Activated CD8-positive, alpha-beta memory T cell treated with anti-CD3 and anti-CD28 coated beads, Interleukin-2, amount 10 ng/mL, durations not matched to agents 7 days and 5 days (primary cell): ENCODE measurements at regions not wholly inside any gene's neighbourhood (a gene's known extent, or its start where the extent isn't known, plus 50 kb on each side); places are given as distances from the start of the nearest gene placed in this dataset.
"Not testable (repeated sequence)": the region's sequence is repeated elsewhere in the genome, so short reads cannot be mapped to it uniquely, and the experiment has no call there.

Source experiments
- ATAC-seq: fragments of 150-1000 bp; cut with Tn5 transposase; one replicate; pipeline ENCODE4 v1.10.0; 2021; ENCODE audit warnings: moderate library complexity
- CTCF ChIA-PET: fragments of 350-600 bp; sonication (Branson Sonifier 250); formaldehyde crosslinking; loops from one replicate; lab custom pipeline; 2021; ENCODE audit warnings: antibody characterized with exemption; lab: Charles Lee
- DNase-seq: peaks from one replicate; pipeline ENCODE4 v3.0.0-alpha.2; 2020
- H3K27ac Mint-ChIP-seq: one replicate; pipeline ENCODE4 v1.8.0; 2021; ENCODE audit warnings: mild to moderate bottlenecking, mixed read lengths
- H3K27me3 Mint-ChIP-seq: one replicate; pipeline ENCODE4 v1.8.0; 2021; ENCODE audit warnings: mixed read lengths
- H3K36me3 Mint-ChIP-seq: one replicate; pipeline ENCODE4 v1.8.0; 2021; ENCODE audit warnings: mild to moderate bottlenecking, mixed read lengths
- H3K4me1 Mint-ChIP-seq: one replicate; pipeline ENCODE4 v1.8.0; 2021; ENCODE audit warnings: mixed read lengths
- H3K4me3 Mint-ChIP-seq: one replicate; pipeline ENCODE4 v1.8.0; 2021; ENCODE audit warnings: mild to moderate bottlenecking, moderate library complexity, mixed read lengths
- H3K9me3 Mint-ChIP-seq: one replicate; pipeline ENCODE4 v1.8.0; 2022; ENCODE audit warnings: low read depth, mixed read lengths

DNA sequence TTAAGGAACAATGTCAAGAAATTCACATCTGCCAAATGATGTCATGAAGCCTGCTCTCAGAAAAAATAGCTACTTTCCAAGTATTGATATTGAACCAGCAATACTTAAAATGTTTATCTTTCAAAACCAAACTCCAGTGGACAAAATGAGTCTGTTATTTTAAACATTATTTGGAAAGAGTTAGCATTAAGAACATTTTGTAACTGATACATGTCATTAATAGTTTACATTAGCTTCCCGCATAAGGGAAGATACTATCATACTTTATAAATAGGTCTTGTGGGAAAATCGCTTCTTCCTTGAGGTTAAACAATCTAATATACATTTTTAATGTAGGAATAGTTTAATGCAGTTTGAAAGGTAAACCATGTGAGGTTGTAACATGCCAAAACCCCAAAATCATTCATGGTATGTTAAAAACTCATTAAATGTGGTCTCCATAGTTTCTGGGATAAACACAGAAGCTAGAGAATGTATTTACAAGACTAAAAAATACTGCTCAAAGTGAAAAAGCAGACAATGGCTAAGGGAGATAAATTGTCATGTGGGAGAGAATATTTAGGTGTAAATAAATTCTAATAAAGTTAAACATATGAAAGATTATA lies 73.4 kb upstream of the ATP2B1 start:
- no peak for DNase-seq
- Mint-ChIP-seq H3K27me3 (no peaks in the 10 kb centered on the region), H3K9me3 (peaks cover 4% of the 10 kb centered on the region), H3K27ac (no peak overlapping the region), H3K4me1 (no peaks in the 10 kb centered on the region), H3K36me3 (peaks cover 7% of the 10 kb centered on the region), H3K4me3 (no peak overlapping the region)
- ATAC-seq = no peak
- CTCF ChIA-PET = no interaction called here

DNA sequence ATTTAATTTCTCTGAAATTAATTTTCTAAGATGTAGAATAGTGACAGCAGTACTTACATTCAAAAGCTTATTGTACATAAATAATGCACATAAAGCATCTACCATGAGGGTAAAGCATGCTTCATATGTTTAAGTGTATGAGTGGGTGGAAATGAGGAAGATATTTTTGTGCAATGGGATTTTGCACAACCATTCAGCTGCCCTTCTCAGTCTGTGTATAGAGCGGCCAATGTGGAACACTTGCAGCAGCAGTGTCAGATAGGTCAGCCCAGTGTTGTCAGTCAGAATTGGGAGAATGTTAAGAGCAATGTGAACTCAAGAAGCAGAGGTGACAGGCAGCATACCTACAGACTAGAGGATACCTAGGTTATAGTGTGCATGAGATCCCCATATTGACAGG lies 72.5 kb upstream of the ATP2B1 start:
- ATAC-seq (no peak), DNase-seq (no peak)
- Mint-ChIP-seq H3K36me3 (peaks cover 7% of the 10 kb centered on the region), H3K4me3 (no peak overlapping the region), H3K9me3 (peaks cover 4% of the 10 kb centered on the region), H3K27me3 (no peaks in the 10 kb centered on the region), H3K4me1 (no peaks in the 10 kb centered on the region), H3K27ac (no peak overlapping the region)
- CTCF ChIA-PET = no interaction called here

DNA sequence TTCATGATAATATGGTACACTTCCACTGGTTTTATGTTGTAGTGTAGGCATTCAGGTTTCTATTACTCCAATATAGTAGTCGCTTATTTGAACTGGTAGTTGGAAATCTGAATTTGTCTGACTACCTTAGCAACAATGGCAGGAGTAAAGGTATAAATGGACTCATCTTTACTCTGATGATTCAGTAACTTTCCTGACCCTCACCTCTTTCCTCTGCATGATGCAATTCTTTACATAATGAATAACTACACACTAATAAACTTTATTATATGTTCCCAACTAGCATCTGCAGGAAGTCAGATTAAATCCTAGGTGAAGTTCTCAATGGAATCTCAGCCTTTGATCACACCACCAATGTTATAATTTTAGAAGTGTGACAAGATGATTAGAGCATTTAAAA lies 70.5 kb upstream of the ATP2B1 start:
- H3K9me3 Mint-ChIP-seq = no peaks in the 10 kb centered on the region
- CTCF ChIA-PET = no interaction called here

DNA sequence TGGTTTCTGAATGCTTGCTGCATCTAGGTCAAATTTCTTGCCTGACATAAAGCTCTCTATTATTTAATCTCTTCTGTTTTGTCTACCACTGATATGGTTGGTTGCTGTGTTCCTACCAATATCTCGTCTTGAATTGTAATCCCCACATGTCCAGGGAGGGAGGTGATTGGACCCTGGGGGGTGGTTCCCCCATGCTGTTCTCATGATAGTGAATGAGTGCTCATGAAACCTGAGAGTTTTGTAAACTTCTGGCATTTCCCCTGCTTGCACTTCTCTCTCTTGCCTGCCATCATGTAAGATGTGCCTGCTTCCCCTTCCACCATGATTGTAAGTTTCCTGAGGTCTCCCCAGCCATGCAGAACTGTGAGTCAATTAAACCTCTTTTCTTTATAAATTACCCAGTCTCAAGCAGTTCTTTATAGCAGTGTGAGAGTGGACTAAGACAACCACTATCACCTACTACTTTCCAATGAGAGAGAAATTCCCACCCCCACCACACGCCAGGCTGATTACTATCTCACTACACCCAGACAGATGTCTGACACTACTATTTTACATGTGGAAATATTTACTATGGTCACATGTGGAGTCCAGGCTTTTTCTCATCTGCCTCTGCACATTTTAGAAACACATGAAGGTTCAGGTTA lies 69.2 kb upstream of the ATP2B1 start:
- CTCF ChIA-PET = no interaction called here
- H3K27me3 Mint-ChIP-seq = no peaks in the 10 kb centered on the region

More for the DNA sequence above, 70.5 kb upstream of the ATP2B1 start:
- Mint-ChIP-seq H3K27me3 (no peaks in the 10 kb centered on the region), H3K4me1 (no peaks in the 10 kb centered on the region), H3K27ac (no peak overlapping the region), H3K36me3 (no peaks in the 10 kb centered on the region), H3K4me3 (no peak overlapping the region)
- ATAC-seq (no peak), DNase-seq (no peak)

DNA sequence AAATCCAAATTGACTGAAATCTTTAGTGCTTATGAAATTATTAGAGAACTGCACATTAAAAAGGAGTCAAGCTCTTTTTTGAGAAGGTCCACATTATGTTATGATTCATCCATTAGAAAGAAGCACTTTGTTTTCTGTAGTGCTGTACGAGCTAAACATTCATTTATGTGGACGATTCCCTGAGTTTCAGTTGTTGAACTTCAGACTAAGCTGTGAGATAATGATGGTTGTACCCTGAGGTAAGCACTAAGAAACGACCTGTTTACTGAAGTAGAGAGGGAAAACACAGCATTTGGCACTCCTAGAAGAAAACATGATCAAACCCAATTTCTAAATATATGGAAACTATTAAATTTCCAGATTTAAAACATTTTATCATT lies 67.3 kb upstream of the ATP2B1 start:
- CTCF ChIA-PET = no interaction called here
- no peak overlapping the region for H3K27ac Mint-ChIP-seq
- ATAC-seq (no peak), DNase-seq (no peak)
- H3K9me3 Mint-ChIP-seq = peaks cover 2% of the 10 kb centered on the region
- no peaks in the 10 kb centered on the region for H3K4me1 Mint-ChIP-seq
- no peaks in the 10 kb centered on the region for H3K36me3 Mint-ChIP-seq
- no peaks in the 10 kb centered on the region for H3K27me3 Mint-ChIP-seq
- H3K4me3 Mint-ChIP-seq = no peak overlapping the region

More for the DNA sequence above, 69.2 kb upstream of the ATP2B1 start:
- Mint-ChIP-seq H3K4me1 (no peaks in the 10 kb centered on the region), H3K9me3 (peaks cover 2% of the 10 kb centered on the region), H3K27ac (no peak overlapping the region), H3K36me3 (no peaks in the 10 kb centered on the region), H3K4me3 (no peak overlapping the region)
- DNase-seq = no peak
- ATAC-seq = no peak

DNA sequence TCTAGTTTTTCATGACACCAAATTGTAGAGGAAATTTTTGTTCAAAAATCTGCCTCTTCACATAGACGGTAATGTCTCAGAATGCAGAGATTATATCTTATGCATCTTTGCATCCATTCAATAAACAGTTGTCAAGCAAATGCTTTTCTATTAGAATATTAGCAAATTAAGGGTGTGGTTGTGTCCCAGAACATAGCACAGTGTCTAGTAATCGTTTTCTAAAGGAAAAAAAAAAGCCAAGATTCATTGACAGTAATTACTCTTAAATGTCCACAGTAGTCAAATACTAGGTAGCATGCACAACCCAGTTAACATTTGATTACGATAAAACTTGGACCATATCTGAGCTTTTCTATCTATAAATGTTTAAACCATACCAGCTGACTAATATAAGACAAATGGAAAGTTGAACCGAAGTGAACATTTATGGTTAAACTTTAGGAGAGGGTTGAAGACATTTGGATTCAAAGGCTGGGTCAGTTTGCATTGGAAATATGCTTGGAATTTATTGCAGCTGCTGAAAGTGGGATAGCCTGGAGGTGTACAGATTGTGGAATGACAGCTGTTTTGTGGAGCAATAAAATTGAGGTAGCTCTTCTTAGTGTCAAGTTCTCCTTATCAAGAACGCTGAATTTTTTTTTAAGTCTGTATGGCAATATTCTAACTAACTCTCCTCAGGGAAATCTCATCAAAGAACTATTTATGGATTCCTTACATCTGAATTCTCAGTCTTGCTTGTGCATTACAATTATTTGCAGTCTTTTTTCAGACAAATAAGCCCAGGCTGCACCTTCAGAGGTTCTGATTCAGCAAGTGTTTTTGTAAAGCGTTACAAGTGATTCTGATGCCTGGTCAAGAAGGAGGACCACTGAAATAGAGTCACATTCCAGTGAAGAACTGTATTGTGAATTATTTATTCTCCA lies 66.7 kb upstream of the ATP2B1 start:
- ATAC-seq = no peak
- H3K36me3 Mint-ChIP-seq = no peaks in the 10 kb centered on the region
- CTCF ChIA-PET = no interaction called here
- DNase-seq = no peak
- H3K9me3 Mint-ChIP-seq = peaks cover 2% of the 10 kb centered on the region
- no peak overlapping the region for H3K27ac Mint-ChIP-seq
- H3K27me3 Mint-ChIP-seq = no peaks in the 10 kb centered on the region
- no peaks in the 10 kb centered on the region for H3K4me1 Mint-ChIP-seq
- H3K4me3 Mint-ChIP-seq = no peak overlapping the region

DNA sequence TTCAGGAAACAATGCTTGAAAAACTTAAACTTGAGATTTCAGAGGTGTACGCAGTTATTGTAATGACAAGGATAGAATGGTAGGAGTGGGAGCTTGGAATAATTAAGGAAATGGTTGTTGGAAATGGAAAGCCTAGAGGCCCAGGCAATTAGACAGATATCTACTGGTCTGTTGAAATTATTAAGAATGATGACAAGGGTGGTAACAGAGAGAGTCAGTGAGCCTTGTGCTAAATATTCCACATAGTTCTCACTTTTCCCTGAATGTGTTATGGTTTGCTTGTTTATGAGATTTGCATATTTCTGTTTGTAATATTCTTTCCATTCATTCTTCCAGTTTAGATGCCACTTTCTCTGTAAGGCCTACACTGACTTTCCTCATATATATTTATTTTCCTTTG lies 66.0 kb upstream of the ATP2B1 start:
- no peaks in the 10 kb centered on the region for H3K27me3 Mint-ChIP-seq
- no peaks in the 10 kb centered on the region for H3K4me1 Mint-ChIP-seq
- no peak overlapping the region for H3K4me3 Mint-ChIP-seq
- DNase-seq = no peak
- peaks cover 2% of the 10 kb centered on the region for H3K9me3 Mint-ChIP-seq
- no peaks in the 10 kb centered on the region for H3K36me3 Mint-ChIP-seq
- CTCF ChIA-PET = no interaction called here
- no peak overlapping the region for H3K27ac Mint-ChIP-seq
- ATAC-seq = no peak

DNA sequence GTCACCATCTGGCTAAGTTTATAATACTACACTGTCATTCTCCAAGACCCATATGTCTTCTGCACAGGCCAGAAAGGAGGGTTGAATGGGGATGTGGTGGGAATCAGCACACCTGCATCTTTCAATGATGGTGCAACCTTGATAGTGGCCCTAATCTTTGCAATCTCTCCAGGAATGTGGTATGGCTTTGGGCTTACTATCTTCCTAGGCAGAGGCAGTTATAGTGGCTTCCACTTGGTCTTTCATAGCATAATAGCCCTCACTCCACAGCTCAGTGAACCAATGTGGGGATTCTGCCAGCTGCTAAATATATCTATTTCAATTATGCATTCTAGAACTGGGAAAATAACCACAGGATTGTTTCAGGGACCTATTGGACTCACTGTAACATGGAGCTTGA lies 61.8 kb upstream of the ATP2B1 start:
- H3K4me3 Mint-ChIP-seq = no peak overlapping the region
- ATAC-seq = no peak
- peaks cover 6% of the 10 kb centered on the region for H3K4me1 Mint-ChIP-seq
- CTCF ChIA-PET = no interaction called here
- DNase-seq = no peak
- H3K9me3 Mint-ChIP-seq = peaks cover 2% of the 10 kb centered on the region
- H3K36me3 Mint-ChIP-seq = no peaks in the 10 kb centered on the region
- no peaks in the 10 kb centered on the region for H3K27me3 Mint-ChIP-seq
- H3K27ac Mint-ChIP-seq = no peak overlapping the region

DNA sequence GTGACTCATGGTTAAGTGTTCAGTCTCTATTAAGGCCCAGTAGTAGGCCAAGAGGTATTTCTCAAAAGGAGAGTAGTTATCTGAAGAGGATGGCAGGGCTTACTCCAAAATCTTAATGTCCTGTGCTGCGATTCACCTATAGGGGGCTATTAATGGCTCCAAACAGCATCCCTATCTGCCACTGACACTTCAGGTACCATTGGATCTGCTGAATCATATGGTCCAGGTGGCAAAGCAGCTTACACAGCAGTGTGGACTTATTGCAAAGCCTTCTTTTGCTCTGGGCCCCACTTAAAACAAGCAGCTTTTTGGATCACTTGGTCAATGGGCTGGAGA lies 60.8 kb upstream of the ATP2B1 start:
- CTCF ChIA-PET = no interaction called here
- H3K27me3 Mint-ChIP-seq = no peaks in the 10 kb centered on the region
- peaks cover 10% of the 10 kb centered on the region for H3K4me1 Mint-ChIP-seq
- H3K4me3 Mint-ChIP-seq = no peak overlapping the region
- peaks cover 6% of the 10 kb centered on the region for H3K9me3 Mint-ChIP-seq
- DNase-seq (no peak), ATAC-seq (no peak)
- no peaks in the 10 kb centered on the region for H3K36me3 Mint-ChIP-seq
- H3K27ac Mint-ChIP-seq = no peak overlapping the region

DNA sequence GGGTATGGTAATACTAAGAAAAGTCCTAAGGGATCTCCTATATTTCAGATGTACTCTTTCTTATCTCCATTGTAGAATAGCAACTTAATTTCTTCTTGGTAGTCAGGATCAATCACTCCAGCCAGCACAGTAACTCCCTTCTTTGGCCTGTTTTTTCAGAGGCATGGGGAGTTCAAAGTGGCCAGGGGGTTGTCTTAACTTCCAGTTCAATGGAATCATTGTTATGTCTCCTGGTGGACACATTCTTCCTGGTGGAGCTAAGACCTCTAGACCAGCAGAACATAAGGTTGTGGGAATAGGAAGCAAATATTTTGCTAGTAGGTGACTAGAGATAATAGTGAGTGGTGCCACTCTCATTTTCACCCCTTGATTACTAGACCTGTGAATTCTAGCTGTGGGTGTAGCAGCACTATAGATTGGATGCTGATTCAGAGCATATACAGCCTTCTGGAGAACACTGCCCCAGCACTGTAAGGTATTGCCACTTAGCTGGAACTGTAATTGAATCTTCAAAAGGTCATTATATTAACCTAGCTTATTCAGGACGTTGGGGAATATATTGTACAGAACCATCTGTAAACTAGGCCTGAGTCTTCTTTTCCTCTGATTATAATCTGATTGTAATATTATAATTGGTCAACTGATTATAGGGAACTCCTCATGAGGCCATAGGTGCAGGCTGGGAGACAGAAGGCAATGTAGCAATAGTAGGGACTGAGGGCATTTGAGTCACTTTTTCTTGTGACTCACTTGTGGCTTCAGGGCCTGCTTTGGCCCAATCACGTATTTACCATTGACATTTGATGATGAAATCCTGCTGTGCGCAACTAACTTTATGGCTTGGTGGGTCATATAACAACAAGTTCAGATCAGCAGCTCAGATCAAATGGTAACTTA lies 60.2 kb upstream of the ATP2B1 start:
- ATAC-seq (peak; percentile 49), DNase-seq (no peak)
- H3K27ac Mint-ChIP-seq = no peak overlapping the region
- no peak overlapping the region for H3K4me3 Mint-ChIP-seq
- H3K4me1 Mint-ChIP-seq = peaks cover 10% of the 10 kb centered on the region
- CTCF ChIA-PET = interaction anchor here (0.8 kb wide), 1 partner anchor 9 kb away, joined by 6 read pairs; no protein-coding TSS in a partner anchor
- H3K27me3 Mint-ChIP-seq = no peaks in the 10 kb centered on the region
- no peaks in the 10 kb centered on the region for H3K36me3 Mint-ChIP-seq
- peaks cover 6% of the 10 kb centered on the region for H3K9me3 Mint-ChIP-seq

DNA sequence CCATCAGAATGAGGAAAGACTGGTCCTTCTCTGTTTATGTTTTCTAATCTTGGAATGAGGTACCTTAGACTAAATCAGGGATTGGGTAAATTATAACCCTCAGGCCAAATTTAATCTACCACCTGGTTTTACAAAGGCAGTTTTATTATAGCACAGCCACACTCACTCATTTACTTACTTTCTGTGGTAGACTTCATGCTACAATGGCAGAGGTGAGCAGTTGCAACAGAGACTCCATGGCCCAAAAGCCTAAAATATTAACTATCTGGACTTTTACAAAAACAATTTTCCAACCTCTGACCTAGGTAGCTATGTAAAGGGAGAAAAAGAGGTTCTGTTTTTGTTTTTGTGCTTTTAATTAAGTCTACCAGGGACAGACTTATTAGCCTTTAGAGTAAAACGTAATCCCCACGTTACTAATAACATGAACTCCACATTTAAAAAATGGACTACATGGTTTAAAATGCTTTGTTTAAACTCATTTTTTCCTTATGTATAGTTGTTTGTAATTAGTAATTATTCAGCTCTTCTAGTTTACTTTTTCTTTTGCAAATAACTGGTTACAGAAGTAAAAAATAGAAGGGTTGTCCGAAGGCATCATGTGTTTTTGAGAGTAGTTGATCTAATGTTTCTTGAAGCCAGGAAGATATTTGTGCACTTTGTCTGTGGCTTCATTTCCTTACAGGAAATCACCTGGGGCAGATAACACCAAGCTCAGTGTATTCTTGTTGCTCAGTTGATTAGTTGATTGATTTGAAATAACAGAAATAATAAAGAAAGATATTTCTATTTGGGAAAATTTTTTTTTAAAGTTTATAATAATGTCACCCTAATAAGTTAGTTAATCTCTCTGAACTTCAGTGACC lies 57.6 kb upstream of the ATP2B1 start:
- CTCF ChIA-PET = interaction anchor here (1.3 to 1.5 kb wide), 2 partner anchors 9 to 57 kb away, joined by 3 read pairs; no protein-coding TSS in a partner anchor
- Mint-ChIP-seq H3K27ac (no peak overlapping the region), H3K4me3 (no peak overlapping the region), H3K9me3 (peaks cover 4% of the 10 kb centered on the region), H3K4me1 (peaks cover 10% of the 10 kb centered on the region), H3K36me3 (no peaks in the 10 kb centered on the region), H3K27me3 (no peaks in the 10 kb centered on the region)
- DNase-seq (no peak), ATAC-seq (no peak)

DNA sequence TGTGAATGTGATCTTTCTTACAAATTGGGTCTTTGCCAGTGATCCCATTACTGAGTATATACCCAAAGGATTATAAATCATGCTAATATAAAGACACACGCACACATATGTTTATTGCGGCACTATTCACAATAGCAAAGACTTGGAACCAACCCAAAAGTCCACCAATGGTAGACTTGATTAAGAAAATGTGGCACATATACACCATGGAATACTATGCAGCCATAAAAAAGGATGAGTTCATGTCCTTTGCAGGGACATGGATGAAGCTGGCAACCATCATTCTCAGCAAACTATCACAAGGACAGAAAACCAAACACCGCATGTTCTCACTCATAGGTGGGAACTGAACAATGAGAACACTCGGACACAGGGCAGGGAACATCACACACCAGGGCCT lies 55.5 kb upstream of the ATP2B1 start:
- ATAC-seq, H3K27ac Mint-ChIP-seq, H3K36me3 Mint-ChIP-seq, CTCF ChIA-PET, H3K9me3 Mint-ChIP-seq, DNase-seq, H3K4me3 Mint-ChIP-seq, H3K27me3 Mint-ChIP-seq: not testable (repeated sequence)
- H3K4me1 Mint-ChIP-seq = peaks cover 16% of the 10 kb centered on the region
